SK-MEL-5 (cell line): ENCODE measurements at regions not wholly inside any gene's neighbourhood (a gene's known extent, or its start where the extent isn't known, plus 50 kb on each side); places are given as distances from the start of the nearest gene placed in this dataset.
A peak's percentile ranks its signal among the peaks of the same experiment; 100 is the strongest.

Source experiments
- DNase-seq: peaks from one replicate; pipeline ENCODE4 v3.0.0-alpha.2; 2016; ENCODE audit warnings: low read depth, low spot score
- in situ Hi-C: cut with HindIII; loops from 2 replicates; pipeline ENCODE4 v1.10.0; 2016; ENCODE audit warnings: low sequenced_read_pairs, high pct_unique_total_duplicates, low pct_unique_long_range_greater_than_20kb

- no peak for DNase-seq
- in situ Hi-C loops, result no loop called here
Observed at GRCh38 chr2:156042895-156043294, 289.6 kb downstream of the NR4A2 start.

DNA sequence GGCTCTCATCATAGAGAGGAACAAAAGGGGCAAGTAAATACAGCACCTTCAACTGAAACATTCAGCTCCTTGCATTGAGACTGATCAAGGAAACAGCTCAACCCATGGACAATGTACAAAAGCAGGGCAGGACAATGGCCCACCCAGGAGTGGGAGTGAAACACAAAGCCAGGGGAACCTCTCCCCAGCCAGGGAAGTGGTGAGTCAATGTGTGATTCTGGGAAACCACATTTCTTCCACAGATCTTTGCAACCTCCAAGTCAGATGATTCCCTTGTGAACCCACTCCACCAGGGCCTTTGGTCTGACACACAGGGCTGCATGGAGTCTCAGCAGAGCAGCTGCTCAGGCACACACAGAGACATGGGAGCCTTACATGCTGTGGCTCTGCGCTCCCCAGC is 294.5 kb downstream of the NR4A2 start:
- no peak for DNase-seq
- in situ Hi-C loops, result no loop called here

GRCh38 chr2:156037482-156037881 is 295.0 kb downstream of the NR4A2 start:
- in situ Hi-C loops, result no loop called here
- no peak for DNase-seq

- no peak for DNase-seq
- in situ Hi-C loops, result no loop called here
Observed at GRCh38 chr2:156031121-156031520, 301.4 kb downstream of the NR4A2 start.

GRCh38 chr2:156023229-156023869 is 309.2 kb downstream of the NR4A2 start:
- in situ Hi-C loops, result no loop called here

DNA sequence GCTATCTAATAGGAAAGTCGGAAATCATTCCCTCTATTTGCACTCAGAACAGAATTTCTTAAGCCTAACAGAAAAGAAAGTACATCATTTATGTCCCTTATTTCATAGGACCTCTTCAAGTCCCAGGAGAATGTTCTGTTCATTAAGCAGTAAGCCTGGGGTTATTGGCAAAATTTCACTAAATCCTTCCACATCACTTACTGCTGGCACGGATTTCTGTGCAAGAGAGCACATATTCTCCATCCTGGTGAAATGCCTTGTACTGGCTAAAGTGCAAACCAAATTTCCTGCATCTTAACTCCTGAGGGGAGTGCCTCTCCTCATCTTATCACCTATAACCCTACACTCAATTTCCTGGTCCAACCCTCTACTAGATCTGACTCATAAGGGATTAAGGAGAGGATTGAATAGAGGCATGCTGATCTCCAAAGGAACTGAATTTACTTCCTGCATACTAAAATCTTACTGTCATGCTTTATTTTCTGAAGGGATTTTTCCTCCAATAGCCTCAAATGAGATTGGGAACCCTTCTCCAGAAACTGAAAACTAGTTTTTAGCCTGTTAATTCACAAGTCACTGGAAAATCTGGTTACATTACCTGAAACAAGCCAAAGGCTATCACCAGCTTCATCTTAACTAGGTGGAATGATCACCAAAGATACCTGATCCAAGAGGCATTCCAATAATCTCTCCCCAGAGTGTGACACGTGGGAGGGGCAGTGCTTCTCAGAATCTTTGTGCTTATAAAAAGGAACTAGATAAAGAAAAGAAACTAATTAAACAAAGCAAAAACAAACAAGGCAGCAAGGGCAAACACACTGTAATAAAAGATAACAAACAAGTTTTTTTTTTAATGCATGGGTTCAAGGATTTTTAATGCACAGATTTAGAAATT is 311.1 kb downstream of the NR4A2 start:
- in situ Hi-C loops, result no loop called here
- no peak for DNase-seq

More at GRCh38 chr2:156023229-156023869, 309.2 kb downstream of the NR4A2 start:
- DNase-seq, result no peak

GRCh38 chr2:156019341-156019740 is 313.2 kb downstream of the NR4A2 start:
- DNase-seq, result no peak
- in situ Hi-C loops, result no loop called here

GRCh38 chr2:156017341-156017885 is 315.1 kb downstream of the NR4A2 start:
- in situ Hi-C loops, result no loop called here
- no peak for DNase-seq

DNA sequence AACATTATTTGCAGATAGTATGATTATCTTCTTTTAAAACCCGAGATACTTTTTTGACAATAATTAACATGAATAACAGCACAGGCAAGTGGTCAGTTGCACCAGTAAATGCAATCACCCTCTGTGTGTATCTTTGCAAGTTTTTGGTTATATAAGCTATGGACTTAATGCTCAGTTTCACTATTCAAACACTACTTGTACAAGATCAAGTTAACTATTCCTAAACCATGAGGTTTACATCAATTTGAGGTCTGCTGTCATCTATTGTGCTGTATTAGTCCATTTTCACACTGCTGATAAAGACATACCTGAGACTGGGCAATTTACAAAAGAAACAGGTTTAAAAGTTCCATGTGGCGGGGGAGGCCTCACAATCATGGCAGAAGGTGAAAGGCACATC is 323.2 kb downstream of the NR4A2 start:
- in situ Hi-C loops, result no loop called here
- DNase-seq, result no peak

GRCh38 chr2:156006721-156007618 is 325.6 kb downstream of the NR4A2 start:
- in situ Hi-C loops, result no loop called here

DNA sequence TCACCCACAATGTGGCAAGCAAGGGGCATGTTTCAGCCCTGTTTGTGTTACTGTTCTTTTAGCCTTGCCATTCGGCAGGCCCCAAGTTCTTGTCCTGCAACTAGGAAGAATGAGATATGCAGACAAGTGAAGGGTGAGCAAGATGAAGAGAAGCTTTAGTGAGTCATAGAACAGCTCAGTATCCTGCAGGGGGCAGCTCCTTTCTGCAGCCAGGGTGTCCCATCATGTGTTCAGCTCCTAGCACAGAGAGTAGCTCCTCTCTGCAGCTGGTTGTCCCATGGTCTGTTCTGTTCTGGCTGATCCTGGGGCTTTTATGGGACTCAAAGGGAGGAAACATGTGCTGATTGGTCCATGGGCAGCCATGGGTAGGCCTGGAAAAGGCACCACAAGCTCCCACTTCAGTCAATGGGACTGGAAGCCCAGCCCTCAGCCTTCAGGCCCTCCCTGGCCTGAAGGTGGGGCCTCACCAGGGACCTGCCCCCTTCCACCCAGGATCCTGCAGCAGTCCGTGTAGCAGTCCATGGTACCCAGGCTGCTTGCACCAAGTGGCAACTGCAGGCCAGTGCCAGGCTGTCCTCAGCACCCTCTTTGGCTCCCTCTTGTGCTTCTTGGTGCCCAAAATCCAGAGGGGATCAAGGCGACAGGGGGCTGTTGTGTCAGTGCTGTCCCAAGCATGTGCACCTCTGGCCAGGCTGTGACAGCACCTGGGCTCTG is 326.4 kb downstream of the NR4A2 start:
- peak; percentile 26 for DNase-seq
- in situ Hi-C loops, result no loop called here

More at GRCh38 chr2:156006721-156007618, 325.6 kb downstream of the NR4A2 start:
- DNase-seq, result no peak

GRCh38 chr2:156005531-156005930 is 327.0 kb downstream of the NR4A2 start:
- DNase-seq, result no peak
- in situ Hi-C loops, result no loop called here

- in situ Hi-C loops, result no loop called here
- DNase-seq, result no peak
Observed at GRCh38 chr2:156004459-156004858, 328.1 kb downstream of the NR4A2 start.

DNA sequence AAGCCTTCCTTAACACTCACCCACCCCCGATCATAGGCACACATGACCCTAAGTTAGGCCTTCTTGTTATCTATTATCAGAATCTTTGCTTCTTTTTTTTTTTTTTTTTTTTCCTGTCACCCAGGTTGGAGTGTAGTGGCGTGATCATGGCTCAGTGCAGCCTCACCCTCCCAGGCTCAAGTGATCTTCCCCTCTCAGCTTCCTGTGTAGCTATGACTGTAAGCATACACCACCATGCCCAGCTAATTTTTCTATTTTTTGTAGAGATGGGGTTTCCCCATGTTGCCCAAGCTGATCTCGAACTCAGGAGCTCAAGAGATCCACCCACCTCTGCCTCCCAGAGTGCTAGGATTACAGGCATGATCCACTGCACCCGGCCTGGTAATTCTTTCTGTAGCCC is 328.7 kb downstream of the NR4A2 start:
- in situ Hi-C loops, result no loop called here
- no peak for DNase-seq

GRCh38 chr2:156001851-156002250 is 330.7 kb downstream of the NR4A2 start:
- no peak for DNase-seq
- in situ Hi-C loops, result no loop called here

- in situ Hi-C loops, result no loop called here
- DNase-seq, result no peak
Observed at GRCh38 chr2:155997538-155997937, 335.0 kb downstream of the NR4A2 start.

DNA sequence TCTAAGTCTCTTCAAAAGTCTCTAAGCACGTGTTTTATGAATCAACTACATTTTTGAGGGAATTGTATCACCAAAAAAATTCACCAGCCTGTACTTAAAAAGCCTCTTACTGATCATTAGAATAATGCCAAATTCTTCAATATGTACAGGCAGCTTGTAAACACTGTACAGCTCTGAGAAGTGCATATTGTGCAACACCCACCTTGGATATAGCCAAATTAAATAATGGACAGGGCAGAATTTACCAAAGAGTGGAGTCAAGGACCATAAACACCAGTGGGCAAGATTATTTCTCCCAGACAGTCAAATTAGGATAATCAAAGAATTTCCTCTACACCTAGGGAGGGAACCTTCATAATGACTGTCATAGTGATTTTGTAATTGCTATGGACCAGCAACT is 338.2 kb downstream of the NR4A2 start:
- in situ Hi-C loops, result no loop called here
- DNase-seq, result no peak
